WTC11 (cell line): ENCODE measurements at regions not wholly inside any gene's neighbourhood (a gene's known extent, or its start where the extent isn't known, plus 50 kb on each side); places are given as distances from the start of the nearest gene placed in this dataset.

Experiments
- ATF6 ChIP-seq: sonication (generic); formaldehyde crosslinking; IDR thresholded peaks from 2 replicates; pipeline ENCODE4 v1.8.1; 2023; ENCODE audit warnings: mild to moderate bottlenecking, missing genetic modification reagents
- CREB1 ChIP-seq: sonication (generic); formaldehyde crosslinking; IDR thresholded peaks from 2 replicates; pipeline ENCODE4 v1.8.0; 2023; ENCODE audit warnings: mild to moderate bottlenecking, missing genetic modification reagents
- CREM ChIP-seq: sonication (generic); formaldehyde crosslinking; IDR thresholded peaks from 2 replicates; pipeline ENCODE4 v1.8.1; 2022; ENCODE audit warnings: mild to moderate bottlenecking, missing genetic modification reagents, moderate library complexity
- MXD4 ChIP-seq: fragments of 250-450 bp; sonication (Bioruptor Pico); IDR thresholded peaks from 2 replicates; pipeline ENCODE4 v1.8.0; 2021; ENCODE audit warnings: mild to moderate bottlenecking, moderate library complexity, borderline replicate concordance
- NR2C2 ChIP-seq: sonication (generic); formaldehyde crosslinking; IDR thresholded peaks from 2 replicates; pipeline ENCODE4 v1.8.0; 2022; ENCODE audit warnings: mild to moderate bottlenecking, missing genetic modification reagents
- NR3C1 ChIP-seq: sonication (generic); formaldehyde crosslinking; conservative IDR thresholded peaks from 2 replicates; pipeline ENCODE4 v1.8.1; 2023; ENCODE audit warnings: low read depth, mild to moderate bottlenecking, missing genetic modification reagents
- TF ChIP-seq, protein P1 (sequence below): fragments of 200-600 bp; IDR thresholded peaks from 2 replicates; pipeline ENCODE4 v1.8.0; 2022; ENCODE audit warnings: antibody characterized with exemption

DNA sequence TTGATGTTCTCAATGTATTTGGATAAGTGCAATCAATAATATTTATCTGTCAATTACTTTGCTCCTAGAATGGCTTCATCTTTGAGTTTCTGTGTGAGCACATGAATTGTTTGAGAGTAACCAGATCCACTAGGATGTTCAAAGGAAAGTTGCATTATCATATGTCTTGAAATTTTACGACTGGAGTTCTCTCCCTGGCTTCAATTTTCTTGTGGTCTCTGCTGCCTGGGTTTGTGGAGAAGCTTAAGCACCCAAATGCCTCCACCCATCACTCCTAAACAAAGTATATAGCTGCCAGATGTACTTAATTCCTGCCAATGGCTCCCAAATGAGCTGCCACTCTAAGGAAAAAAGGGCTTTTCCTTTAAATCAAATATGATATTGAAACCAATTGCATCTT is 1149.4 kb upstream of the ZEB2 start:
- TF ChIP-seq, protein P1, sequence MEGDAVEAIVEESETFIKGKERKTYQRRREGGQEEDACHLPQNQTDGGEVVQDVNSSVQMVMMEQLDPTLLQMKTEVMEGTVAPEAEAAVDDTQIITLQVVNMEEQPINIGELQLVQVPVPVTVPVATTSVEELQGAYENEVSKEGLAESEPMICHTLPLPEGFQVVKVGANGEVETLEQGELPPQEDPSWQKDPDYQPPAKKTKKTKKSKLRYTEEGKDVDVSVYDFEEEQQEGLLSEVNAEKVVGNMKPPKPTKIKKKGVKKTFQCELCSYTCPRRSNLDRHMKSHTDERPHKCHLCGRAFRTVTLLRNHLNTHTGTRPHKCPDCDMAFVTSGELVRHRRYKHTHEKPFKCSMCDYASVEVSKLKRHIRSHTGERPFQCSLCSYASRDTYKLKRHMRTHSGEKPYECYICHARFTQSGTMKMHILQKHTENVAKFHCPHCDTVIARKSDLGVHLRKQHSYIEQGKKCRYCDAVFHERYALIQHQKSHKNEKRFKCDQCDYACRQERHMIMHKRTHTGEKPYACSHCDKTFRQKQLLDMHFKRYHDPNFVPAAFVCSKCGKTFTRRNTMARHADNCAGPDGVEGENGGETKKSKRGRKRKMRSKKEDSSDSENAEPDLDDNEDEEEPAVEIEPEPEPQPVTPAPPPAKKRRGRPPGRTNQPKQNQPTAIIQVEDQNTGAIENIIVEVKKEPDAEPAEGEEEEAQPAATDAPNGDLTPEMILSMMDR, result no peak
- TF ChIP-seq NR3C1 (CRISPR knock-in tag) (no peak), NR2C2 (CRISPR knock-in tag) (no peak), CREB1 (no peak), CREM (CRISPR knock-in tag) (no peak), ATF6 (no peak), MXD4 (no peak)
